ENCODE measurements at regions not wholly inside any gene's neighbourhood (a gene's known extent, or its start where the extent isn't known, plus 50 kb on each side); places are given as distances from the start of the nearest gene placed in this dataset.
"Not testable (repeated sequence)": the region's sequence is repeated elsewhere in the genome, so short reads cannot be mapped to it uniquely, and the experiment has no call there.

- H3K27ac ChIP-seq, result no peak overlapping the region
- TF ChIP-seq CTCF (conservative IDR thresholded peaks at IDR 0.05), result no peak
Measured at GRCh38 chr18:40133253-40133652, 1821.8 kb upstream of the PIK3C3 start.

GRCh38 chr18:40132438-40132837 is 1822.6 kb upstream of the PIK3C3 start:
- H3K27ac ChIP-seq, result not testable (repeated sequence)

GRCh38 chr18:40124107-40124506 is 1830.9 kb upstream of the PIK3C3 start:
- no peak overlapping the region for H3K27ac ChIP-seq
- no peak for TF ChIP-seq CTCF (conservative IDR thresholded peaks at IDR 0.05)

GRCh38 chr18:40120796-40121391 is 1834.1 kb upstream of the PIK3C3 start:
- TF ChIP-seq CTCF (conservative IDR thresholded peaks at IDR 0.05), result no peak
- H3K27ac ChIP-seq, result no peak overlapping the region

- no peak for TF ChIP-seq CTCF (conservative IDR thresholded peaks at IDR 0.05)
- no peak overlapping the region for H3K27ac ChIP-seq
Measured at GRCh38 chr18:40120356-40120755, 1834.7 kb upstream of the PIK3C3 start.

- H3K27ac ChIP-seq, result not testable (repeated sequence)
Measured at GRCh38 chr18:40119581-40119980, 1835.5 kb upstream of the PIK3C3 start.

GRCh38 chr18:40110455-40110854 is 1844.6 kb upstream of the PIK3C3 start:
- H3K27ac ChIP-seq, result peak overlapping the region; percentile 86
- no peak for TF ChIP-seq CTCF (conservative IDR thresholded peaks at IDR 0.05)

- TF ChIP-seq CTCF (conservative IDR thresholded peaks at IDR 0.05), result no peak
- peak overlapping the region; percentile 86 for H3K27ac ChIP-seq
Measured at GRCh38 chr18:40109252-40110049, 1845.6 kb upstream of the PIK3C3 start.

All from VCaP (cell line).